SIG-M5 (cell line): ENCODE measurements at regions not wholly inside any gene's neighbourhood (a gene's known extent, or its start where the extent isn't known, plus 50 kb on each side); places are given as distances from the start of the nearest gene placed in this dataset.
"Not testable (repeated sequence)": the region's sequence is repeated elsewhere in the genome, so short reads cannot be mapped to it uniquely, and the experiment has no call there.

Experiments
- DNase-seq: peaks from one replicate; lab custom pipeline; 2025; lab: John Stamatoyannopoulos, UW

DNA sequence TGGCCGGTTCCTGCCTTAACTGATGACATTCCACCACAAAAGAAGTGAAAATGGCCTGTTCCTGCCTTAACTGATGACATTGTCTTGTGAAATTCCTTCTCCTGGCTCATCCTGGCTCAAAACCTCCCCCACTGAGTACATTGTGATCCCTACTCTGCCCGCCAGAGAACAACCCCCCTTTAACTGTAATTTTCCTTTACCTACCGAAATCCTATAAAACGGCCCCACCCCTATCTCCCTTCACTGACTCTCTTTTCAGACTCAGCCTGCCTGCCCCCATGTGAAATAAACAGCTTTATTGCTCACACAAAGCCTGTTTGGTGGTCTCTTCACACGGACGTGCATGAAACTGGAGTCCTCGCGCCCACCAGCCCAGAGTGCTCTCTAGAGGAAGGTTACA is 166.5 kb downstream of the ADRA2C start:
- DNase-seq = not testable (repeated sequence)

DNA sequence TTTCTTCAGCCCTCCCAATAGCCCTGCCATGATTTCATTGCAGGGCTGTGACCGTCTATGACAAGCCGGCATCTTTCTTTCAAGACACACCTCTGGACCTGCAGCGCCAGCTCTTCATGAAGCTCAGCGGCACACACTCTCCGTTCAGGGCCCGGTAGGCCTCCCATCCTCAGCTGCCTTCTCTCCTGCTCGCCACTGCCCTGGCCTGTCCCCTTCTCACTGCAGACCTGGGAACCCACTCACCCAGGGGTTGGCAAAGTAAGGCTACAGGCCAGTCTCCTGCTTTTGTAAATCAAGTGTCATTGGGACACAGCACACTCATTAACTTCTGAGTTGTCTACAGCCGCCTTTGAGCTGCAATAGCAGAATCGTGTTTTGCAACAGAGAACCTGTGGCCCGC is 169.2 kb downstream of the ADRA2C start:
- not testable (repeated sequence) for DNase-seq

DNA sequence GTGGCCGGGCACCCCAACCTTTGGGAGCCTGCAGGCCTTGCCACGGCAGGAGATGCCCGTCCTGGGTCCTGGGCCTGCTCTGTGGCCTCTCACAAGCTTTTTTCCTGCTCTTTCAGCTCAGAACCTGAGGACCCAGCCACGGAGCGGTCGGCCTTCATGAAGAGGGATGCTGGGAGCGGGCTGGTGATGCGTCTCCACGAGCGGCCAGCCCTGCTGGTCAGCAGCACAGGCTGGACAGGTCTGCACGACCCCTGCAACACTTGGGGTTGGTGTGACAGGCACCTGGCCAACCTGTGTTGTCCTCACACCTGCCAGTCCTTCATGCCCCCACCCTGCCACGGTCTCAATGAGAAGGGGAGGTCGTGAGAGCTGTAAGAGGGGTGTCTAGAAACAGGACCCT is 170.0 kb downstream of the ADRA2C start:
- no peak for DNase-seq

DNA sequence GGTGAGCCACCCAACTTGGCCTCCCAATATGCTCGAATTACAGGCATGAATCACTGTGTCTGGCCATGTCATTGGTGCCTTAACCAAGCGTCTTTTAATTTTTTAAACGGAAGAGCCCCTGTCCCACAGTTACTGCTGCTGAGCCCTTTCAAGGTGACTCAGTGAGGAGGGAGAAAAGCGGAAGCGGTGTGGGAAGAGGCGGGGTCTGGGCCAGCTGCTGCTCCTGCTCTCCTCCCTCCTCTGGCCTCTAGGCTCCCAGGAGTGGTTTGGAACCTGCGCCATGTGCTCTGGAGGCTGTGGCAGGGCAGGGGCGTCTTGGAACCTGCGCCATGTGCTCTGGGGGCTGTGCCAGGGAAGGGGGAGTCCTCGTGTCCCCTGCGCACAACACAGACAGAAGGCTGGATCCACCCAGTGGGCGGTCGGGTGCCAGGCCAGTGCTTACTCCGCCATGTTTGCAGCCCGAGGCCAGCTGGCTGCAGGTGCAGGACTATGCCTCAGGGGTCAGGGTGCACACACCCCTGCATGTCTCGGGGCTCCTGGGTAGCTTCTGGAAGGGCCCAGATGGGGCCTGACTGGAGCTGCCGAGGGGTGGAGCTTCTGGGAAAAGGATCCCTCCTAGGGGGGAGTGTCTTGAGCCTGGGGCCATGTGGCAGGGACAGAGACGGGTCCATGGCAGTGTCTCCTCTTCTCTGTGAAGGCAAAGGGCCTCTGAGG is 171.8 kb downstream of the ADRA2C start:
- peak; percentile 18 for DNase-seq

DNA sequence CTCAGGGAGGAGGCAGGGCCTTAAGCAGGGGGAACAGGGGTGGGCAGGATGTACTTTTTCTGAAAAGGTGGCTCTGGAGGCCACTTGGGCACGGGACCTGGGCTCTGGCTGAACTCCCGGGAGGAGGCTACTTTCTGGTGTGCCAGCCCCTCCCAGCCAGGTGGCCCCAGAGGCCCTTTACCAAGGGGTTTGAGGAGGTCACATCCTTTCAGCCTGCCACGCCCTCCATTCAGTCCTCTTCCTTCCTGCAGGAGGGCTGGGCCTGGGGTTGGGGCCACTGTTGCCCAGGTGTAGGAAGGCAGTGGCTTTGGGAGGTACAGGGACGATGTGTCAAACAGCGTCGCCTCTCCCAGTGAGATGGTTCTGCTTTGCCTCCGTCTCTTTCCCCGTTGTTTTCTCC is 172.5 kb downstream of the ADRA2C start:
- not testable (repeated sequence) for DNase-seq

DNA sequence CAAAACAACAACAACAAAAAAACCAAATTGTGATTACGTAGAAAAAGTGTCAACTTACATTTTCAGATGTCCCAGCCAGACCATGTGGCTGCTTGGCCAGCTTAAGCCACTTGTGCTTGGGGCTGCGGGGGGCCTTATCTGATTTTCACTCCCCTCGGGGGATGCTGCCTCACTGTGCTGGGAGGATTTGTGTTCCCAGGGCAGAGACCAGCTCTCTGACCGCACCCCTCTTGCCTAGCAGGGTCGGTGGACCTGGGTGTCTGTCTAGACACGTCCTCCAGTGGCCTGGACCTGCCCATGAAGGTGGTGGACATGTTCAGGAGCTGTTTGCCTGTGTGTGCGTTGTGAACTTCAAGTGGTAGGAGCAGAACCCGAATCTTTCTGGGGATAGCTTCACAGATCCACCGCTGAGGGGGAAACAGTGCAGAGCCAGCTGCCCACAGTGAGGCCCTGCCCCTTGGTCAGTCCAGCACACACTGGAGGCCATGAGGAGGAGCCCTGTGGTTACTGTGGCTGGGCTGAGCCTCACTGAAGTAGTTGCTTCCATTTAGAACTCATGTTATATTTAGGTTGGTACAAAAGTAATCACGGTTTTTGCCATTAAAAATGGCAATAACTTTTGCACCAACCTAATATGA is 173.9 kb downstream of the ADRA2C start:
- not testable (repeated sequence) for DNase-seq

DNA sequence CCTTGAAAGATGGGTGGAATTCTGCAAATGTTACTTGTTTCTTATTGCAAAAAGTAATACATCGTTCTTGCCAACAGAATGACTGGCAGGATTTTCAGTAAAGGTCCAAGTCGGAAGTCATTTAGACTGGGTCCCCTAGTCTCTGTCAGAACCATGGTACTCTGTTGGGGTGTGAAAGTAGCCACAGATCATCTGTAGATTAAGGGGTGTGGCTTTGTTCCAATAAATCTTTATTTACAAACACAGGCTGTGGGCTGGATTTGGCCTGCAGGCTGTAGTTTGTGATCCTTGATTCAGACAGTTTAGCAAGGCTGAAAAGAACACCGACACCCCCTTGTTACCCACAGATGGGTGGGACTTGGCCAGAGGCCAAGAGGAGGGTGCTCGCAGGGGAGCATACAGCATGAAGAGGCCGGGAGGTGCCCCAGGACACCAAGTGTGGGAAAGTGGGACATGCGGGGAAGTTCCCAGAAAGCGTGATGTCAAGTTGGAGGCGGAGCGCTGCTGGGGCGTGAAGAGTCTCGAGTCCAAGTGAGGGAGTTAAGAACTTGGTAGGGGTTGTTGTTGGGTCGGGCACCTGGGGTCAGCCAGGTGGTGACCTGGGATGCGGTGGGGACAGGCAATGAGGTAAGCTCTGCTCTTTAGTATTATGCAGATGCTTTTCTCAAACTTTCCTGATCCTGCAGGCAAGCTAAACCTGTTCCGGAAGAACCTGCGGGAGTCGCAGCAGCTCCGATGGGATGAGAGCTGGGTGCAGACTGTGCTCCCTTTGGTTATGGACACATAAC is 175.7 kb downstream of the ADRA2C start:
- DNase-seq = not testable (repeated sequence)

DNA sequence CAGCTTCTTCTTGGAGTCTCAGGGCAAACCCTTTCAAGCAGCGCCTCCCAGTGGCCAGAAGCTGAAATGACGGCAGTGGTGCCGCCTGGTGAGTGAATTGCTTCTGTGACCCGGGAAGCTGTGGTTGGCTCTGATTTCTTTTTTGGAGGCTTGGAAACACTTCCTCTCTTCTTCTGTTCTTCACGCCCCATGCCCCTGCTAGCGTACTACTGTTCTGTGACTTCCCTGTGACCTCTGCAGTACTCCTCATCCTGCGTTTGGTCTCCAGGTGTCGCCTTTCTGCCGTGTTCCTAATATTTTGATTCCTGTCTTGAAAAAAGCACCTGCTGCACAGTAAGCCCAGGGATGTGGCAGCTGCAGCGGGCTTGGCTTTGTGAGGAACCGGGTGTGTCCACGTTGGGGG is 176.4 kb downstream of the ADRA2C start:
- DNase-seq = not testable (repeated sequence)

DNA sequence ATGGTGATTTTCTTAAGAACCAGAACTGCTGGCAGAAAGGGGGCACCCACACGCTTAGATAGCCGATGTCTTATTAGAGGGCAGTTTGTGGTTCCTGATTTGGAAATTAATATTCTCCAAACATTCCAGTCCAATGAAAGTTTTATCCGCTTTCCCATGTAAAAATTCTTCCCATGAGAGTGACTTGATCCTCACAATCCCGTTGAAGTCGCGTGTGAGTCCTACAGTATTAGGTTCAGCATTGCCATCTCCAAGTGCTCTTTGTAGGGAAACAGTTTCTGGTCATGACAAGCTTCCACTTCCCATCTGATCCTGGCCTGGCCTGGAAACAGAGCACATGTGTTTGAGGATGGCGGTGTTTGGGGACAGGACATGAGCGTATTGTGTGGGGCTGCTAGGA is 176.9 kb downstream of the ADRA2C start:
- not testable (repeated sequence) for DNase-seq

DNA sequence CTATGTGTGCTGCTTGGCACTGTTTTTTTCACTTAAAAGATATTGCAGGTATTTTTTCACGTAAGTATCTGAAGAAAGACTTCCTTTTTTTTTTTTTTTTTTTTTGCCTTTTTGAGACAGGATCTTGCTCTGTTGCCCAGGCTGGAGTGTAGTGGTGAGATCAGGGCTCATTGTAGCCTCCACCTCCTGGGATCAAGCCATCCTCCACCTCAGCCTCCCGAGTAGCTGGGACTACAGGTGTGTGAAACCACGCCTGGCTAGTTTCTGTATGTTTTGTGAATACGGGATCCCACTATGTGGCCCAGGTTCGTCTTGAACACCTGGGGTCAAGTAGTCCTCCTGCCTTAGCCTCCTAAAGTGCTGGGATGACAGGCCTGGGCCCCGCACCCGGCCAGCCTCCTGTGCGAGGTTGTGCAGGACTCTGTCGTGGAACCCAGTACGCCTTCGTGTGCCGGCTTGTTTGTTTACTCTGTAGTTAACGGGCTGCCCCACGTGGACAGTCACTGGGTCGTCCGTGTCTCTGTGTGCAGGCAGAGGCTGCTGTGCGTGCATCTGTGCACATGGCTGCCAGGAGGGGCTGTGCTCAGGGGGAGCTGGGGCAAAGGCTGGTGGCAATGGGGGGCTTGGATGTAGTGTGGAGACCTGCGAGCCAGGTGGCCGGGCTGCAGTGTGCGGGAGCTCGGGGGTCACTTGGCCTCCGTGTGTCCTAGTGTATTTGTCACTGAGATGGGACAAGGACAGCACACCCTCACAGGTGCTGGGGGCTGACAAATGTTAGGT is 179.5 kb downstream of the ADRA2C start:
- no peak for DNase-seq

DNA sequence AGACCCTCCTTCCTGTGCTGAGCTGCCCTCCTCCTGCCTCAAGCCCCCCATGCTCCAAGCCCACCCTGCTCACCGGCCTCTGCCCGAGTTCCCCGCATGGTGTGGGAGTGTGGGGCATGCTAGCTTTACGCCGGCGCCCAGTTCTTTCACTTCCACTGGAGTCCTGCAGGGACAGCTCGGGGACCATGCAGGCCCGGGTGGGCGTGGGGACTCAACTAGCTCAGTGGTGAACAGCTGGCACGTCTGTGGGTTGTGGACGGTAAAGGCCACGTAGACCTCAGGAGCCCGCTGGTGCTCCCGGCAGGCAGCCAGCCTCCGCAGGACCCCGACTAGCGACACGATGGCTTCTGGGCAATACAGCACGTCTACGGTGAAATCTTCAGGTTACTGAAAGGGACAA is 180.4 kb downstream of the ADRA2C start:
- DNase-seq = not testable (repeated sequence)

DNA sequence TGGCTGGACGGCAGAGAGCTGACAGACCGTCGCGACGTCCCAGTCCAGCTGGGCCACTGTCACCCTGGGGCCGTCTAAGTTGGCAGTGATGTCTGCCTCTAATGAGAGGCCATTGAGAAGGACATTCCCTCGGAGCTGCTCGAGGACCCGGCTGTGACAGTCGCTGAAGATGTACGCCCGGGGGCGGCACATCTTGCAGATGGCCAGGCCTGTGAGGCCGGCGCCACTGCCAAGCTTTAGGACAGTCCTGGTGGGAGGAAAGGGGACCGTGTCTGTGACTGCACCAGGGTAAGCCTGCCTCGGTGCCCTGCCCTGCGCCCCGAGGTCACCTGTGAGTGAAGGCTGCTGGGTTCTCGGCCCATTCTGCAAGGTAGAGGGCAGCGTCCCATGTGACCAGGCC is 181.6 kb downstream of the ADRA2C start:
- not testable (repeated sequence) for DNase-seq

DNA sequence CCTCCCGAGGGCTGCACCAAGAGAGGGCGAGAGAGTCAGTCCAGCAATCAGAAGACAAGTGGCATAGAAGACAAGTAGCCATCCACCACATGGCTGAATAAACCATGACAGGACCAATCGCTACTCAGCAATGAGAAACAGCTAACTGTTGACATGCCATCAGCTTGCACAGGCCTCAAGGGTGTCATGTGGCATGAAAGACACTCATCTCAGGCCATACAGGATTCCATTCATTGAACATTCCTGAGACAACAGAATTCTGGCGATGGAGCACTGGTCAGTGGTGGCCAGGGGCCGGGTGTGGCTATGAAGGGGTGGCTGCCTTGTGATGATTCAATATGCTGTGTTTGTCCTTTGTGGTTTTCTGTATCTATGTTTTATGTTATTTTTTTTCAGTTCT is 182.0 kb downstream of the ADRA2C start:
- not testable (repeated sequence) for DNase-seq

DNA sequence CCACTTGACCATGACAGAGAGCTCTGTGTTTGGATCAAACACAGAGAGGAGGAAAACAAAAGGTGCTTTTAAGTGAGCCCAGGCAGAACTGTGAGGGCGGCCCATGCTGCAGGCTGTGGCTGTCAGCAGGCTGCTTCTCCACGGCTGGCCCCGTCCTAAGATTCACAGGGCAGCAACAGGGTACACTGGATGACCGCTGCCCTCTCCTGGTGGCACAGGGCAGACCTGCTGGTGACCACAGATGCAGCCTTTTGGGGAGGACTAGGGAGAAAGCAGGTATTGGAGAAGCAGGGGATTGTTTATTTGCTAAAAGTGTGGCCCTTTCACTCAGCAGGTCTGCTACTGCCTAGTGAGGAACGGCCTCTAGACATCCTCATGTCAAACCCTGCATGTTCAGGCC is 183.7 kb downstream of the ADRA2C start:
- DNase-seq = not testable (repeated sequence)

DNA sequence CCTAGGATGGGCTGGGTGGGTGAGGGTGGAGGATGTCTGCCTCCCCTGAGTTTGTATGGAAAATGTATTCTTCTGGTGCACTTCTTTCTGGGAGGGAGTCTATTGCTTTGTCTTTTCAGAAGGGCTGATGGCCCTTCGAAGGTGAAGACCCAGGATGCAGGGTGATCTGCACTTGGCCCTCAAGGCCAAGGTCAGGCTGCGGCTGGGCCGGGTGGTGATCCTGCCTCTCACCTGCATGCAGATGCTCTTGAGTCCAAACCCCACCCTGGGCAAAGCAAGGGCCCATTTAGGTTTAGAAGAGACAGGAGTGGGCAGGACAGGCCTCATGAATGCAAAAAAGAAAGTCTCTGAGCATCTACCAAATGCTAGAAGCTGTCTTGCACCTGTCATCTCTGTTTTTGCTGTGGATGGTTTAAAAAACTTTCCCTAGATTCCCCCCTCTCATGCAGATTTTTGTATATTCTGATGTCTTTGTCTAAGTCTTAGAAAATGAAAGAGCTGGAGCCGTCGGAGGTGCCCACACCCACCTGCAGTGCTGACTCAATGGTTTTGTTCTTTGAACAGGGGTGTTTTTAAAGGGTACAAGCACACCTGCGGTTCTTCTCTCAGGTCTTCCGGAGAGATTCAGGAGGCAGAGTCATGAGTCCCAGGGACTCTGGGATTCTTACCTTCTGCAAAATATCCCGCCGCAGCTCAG is 186.4 kb downstream of the ADRA2C start:
- DNase-seq = not testable (repeated sequence)

DNA sequence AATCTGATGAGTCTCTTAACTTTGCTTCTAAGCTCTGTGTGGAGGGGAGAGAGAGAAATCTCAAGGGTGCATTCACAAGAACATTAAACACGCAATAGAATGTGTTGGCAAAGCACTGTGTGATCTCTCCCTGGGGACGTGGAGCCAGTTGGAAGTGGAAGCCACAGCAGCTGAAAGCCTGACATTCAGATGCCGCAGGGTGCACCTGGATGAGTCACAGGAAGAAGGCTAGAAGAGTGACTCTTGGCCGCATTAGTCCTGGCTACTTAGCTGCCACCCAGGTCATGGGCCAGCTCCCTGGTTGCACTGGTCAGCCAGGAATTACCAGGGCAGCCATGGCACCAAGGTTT is 186.9 kb downstream of the ADRA2C start:
- not testable (repeated sequence) for DNase-seq

DNA sequence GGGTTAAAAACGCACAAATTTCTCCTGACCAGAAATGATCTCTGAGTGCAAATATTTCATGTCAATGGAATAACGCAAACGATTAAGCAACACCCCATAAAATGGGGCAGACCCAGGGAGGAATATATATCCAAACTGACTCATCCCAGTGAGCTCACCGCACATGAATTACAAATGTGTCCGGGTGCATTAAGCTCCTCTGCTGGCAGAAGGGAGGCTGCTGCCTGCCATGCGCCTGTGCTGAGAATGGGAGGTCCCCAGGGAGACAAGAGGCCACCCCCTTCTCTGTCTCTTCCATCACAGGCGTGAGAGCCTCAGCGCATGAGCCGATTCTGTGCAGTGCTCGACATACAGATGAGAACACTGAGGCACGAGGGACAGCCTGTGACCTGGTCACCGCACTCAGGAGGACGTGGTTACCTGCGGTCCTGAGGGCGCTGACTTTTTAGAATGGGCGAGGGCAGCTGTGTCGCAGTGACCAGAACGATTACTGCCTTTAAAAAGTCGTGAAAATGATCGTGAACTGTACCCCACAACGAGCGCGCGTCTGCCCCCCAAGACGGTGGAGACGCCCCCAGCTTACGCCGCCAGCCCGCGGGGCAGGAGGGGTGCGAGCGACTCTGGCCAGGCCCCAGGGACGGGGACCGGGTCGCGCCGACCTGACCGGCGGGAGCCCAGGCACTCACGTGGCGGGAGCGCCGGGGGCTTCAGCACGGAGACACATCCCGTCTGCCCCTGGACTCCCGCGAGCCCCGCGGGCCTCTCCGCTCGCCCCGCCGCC is 188.5 kb downstream of the ADRA2C start:
- DNase-seq = peak; percentile 47

DNA sequence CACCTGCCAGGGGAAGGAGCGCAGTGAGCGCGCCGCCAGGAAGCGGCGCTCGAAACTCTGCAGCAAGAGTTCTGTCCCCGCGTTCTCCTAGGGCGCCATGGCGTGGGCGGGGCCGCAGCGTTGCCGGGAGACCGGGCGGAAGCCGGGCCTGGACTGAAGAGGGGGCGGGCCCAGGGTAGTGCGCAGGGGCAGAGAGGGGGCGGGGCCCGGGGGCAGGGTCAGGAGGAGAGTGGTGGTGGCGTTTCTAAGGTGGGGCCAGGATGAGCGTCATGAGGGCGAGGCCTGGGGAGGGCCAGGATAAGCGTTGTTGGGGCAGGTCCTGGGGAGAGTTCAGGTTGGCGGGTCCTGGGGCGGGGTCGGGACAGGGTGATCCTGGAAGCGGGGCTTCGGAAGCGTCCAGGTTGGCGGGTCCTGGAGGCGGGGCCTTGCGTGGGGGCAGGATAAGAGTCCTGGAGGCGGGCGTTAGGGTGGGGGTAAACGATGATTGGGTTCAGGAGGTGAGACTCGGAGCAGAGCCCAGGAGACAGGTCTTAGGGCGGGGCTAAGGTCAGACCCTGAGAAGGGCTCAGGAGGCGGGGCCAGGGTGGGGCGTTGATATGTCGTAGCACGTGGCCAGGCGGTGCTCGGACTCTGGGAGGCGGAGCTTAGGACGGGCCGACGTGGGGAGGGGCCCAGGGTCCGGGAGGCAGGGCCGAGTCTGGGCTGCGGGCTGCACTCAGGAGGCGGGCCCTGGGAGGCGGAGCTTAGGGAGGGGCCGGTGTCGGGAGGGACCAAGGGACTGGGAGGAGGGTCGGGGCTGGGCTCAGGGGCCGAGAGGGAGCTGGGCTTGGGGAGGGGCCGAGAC is 189.4 kb downstream of the ADRA2C start:
- DNase-seq = peak; percentile 89

DNA sequence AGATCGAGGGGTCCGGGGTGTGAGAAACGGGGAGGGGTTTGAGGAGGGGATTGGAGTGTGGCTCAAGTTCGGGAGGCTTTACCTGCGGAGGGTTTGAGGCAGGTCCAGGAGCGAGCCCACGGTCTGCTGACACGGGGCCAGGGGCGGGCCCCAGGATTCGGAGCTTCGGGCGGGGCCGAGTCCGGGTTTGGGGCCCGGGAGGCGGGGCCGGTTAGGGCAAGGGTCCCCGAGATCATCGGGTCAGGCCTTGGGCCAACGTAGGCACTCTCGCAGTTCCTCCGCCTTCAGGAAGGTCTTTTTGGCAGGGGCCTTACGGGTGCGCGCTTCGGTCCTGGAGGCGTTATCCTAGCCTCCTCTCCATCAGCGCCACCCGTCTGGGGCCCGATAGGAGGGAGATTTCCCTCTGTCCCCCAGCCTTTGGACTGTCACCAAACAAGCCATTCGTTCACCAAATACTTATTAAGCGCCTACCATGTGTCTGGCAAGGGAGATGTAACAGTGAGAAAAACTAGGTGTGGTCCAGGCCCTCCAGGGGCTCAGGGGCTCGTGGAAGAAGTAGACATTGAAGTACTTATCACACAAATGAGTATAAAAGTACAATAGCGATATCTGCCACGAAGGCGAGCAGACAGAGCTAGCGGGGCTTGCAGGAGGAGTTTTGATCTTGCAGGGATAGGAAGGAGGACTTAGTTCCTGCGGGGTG is 190.1 kb downstream of the ADRA2C start:
- DNase-seq = not testable (repeated sequence)
